Panc1 (cell line): ENCODE measurements at regions not wholly inside any gene's neighbourhood (a gene's known extent, or its start where the extent isn't known, plus 50 kb on each side); places are given as distances from the start of the nearest gene placed in this dataset.

Experiments used
- REST ChIP-seq, 2 experiments: IDR thresholded peaks; 2 replicates each; pipeline ENCODE4 v1.6.1; 2011 to 2012; ENCODE audit warnings: low read depth in 2 of 2, control low read depth in 1 of 2, low read length in 1 of 2, mild to moderate bottlenecking in 1 of 2, moderate library complexity in 1 of 2; ENCODE audit not compliant: insufficient read depth in 1 of 2
- TF ChIP-seq, protein P1 (sequence below): fragments of 450-650 bp; IDR thresholded peaks from 2 replicates; pipeline ENCODE4 v1.5.1; 2017; ENCODE audit warnings: mild to moderate bottlenecking

DNA sequence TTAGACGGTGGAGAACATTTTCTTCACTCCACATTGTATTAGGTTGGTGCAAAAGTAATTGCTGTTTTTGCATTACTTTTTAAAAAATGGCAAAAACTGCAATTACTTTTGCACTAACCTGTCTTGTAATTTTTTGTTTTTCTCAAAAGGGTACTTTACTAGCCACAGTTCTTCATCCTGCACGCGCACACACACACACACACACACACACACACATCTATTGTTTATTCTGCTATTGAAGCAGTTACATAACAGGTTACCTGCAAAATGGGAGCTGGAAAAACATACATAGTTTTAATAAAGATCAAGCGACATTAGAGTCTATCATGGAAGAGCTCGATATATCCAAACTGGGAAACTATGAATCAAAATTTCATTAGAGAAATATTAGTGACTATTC lies 235.2 kb downstream of the SIM1 start:
- TF ChIP-seq, protein P1, sequence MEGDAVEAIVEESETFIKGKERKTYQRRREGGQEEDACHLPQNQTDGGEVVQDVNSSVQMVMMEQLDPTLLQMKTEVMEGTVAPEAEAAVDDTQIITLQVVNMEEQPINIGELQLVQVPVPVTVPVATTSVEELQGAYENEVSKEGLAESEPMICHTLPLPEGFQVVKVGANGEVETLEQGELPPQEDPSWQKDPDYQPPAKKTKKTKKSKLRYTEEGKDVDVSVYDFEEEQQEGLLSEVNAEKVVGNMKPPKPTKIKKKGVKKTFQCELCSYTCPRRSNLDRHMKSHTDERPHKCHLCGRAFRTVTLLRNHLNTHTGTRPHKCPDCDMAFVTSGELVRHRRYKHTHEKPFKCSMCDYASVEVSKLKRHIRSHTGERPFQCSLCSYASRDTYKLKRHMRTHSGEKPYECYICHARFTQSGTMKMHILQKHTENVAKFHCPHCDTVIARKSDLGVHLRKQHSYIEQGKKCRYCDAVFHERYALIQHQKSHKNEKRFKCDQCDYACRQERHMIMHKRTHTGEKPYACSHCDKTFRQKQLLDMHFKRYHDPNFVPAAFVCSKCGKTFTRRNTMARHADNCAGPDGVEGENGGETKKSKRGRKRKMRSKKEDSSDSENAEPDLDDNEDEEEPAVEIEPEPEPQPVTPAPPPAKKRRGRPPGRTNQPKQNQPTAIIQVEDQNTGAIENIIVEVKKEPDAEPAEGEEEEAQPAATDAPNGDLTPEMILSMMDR = no peak
- TF ChIP-seq REST (IDR thresholded peaks at IDR 0.05; ENCODE audit: insufficient read depth in 1 of 2, low read depth in 2 of 2, low read length in 1 of 2) = no peak
